ENCODE measurements at regions not wholly inside any gene's neighbourhood (a gene's known extent, or its start where the extent isn't known, plus 50 kb on each side); places are given as distances from the start of the nearest gene placed in this dataset.

GRCh38 chr2:122515731-122516290 is 760.4 kb downstream of the TSN start:
- no peak overlapping the region for H3K27ac ChIP-seq (ENCODE audit: low read depth)
- DNase-seq (ENCODE audit: extremely low spot score), result no peak
- WGBS, result 79% methylated on average over 5 of the region's 5 CpGs
- H3K36me3 ChIP-seq (ENCODE audit: insufficient read depth), result no peaks in the 10 kb centered on the region
- H3K4me3 ChIP-seq (ENCODE audit: low read depth, low read length), result no peak overlapping the region
- no peaks in the 10 kb centered on the region for H3K4me1 ChIP-seq (ENCODE audit: insufficient read depth)

- Histone ChIP-seq H3K36me3 (ENCODE audit: insufficient read depth) (no peaks in the 10 kb centered on the region), H3K4me1 (ENCODE audit: insufficient read depth) (no peaks in the 10 kb centered on the region), H3K27ac (ENCODE audit: low read depth) (no peak overlapping the region), H3K4me3 (ENCODE audit: low read depth, low read length) (no peak overlapping the region)
- WGBS, result 87% methylated on average over 2 of the region's 2 CpGs
- no peak for DNase-seq (ENCODE audit: extremely low spot score)
These were observed 761.3 kb downstream of the TSN start for GRCh38 chr2:122516775-122517174.

GRCh38 chr2:122519366-122519765 is 763.9 kb downstream of the TSN start:
- WGBS, result 94% methylated on average over 4 of the region's 4 CpGs
- no peak for DNase-seq (ENCODE audit: extremely low spot score)
- Histone ChIP-seq H3K4me1 (ENCODE audit: insufficient read depth) (no peaks in the 10 kb centered on the region), H3K4me3 (ENCODE audit: low read depth, low read length) (no peak overlapping the region), H3K36me3 (ENCODE audit: insufficient read depth) (no peaks in the 10 kb centered on the region), H3K27ac (ENCODE audit: low read depth) (no peak overlapping the region)

- Histone ChIP-seq H3K4me1 (ENCODE audit: insufficient read depth) (no peaks in the 10 kb centered on the region), H3K27ac (ENCODE audit: low read depth) (no peak overlapping the region), H3K36me3 (ENCODE audit: insufficient read depth) (no peaks in the 10 kb centered on the region), H3K4me3 (ENCODE audit: low read depth, low read length) (no peak overlapping the region)
- no peak for DNase-seq (ENCODE audit: extremely low spot score)
- WGBS, result 93% methylated on average over 4 of the region's 4 CpGs
These were observed 764.6 kb downstream of the TSN start for GRCh38 chr2:122519821-122520611.

GRCh38 chr2:122523143-122523542 is 767.7 kb downstream of the TSN start:
- H3K4me1 ChIP-seq (ENCODE audit: insufficient read depth), result no peaks in the 10 kb centered on the region
- H3K27ac ChIP-seq (ENCODE audit: low read depth), result no peak overlapping the region
- H3K36me3 ChIP-seq (ENCODE audit: insufficient read depth), result no peaks in the 10 kb centered on the region
- 96% methylated on average over 4 of the region's 4 CpGs for WGBS
- no peak overlapping the region for H3K4me3 ChIP-seq (ENCODE audit: low read depth, low read length)
- DNase-seq (ENCODE audit: extremely low spot score), result no peak

GRCh38 chr2:122523981-122524380 is 768.5 kb downstream of the TSN start:
- Histone ChIP-seq H3K36me3 (ENCODE audit: insufficient read depth) (no peaks in the 10 kb centered on the region), H3K4me3 (ENCODE audit: low read depth, low read length) (no peak overlapping the region), H3K27ac (ENCODE audit: low read depth) (no peak overlapping the region), H3K4me1 (ENCODE audit: insufficient read depth) (no peaks in the 10 kb centered on the region)
- no peak for DNase-seq (ENCODE audit: extremely low spot score)
- 82% methylated on average over 3 of the region's 3 CpGs for WGBS

GRCh38 chr2:122525336-122525735 is 769.9 kb downstream of the TSN start:
- H3K36me3 ChIP-seq (ENCODE audit: insufficient read depth), result no peaks in the 10 kb centered on the region
- 53% methylated on average over 2 of the region's 2 CpGs for WGBS
- no peak overlapping the region for H3K27ac ChIP-seq (ENCODE audit: low read depth)
- no peak overlapping the region for H3K4me3 ChIP-seq (ENCODE audit: low read depth, low read length)
- no peaks in the 10 kb centered on the region for H3K4me1 ChIP-seq (ENCODE audit: insufficient read depth)
- no peak for DNase-seq (ENCODE audit: extremely low spot score)

GRCh38 chr2:122528061-122528460 is 772.6 kb downstream of the TSN start:
- H3K27ac ChIP-seq (ENCODE audit: low read depth), result no peak overlapping the region
- no peak overlapping the region for H3K4me3 ChIP-seq (ENCODE audit: low read depth, low read length)
- 75% methylated on average over 3 of the region's 3 CpGs for WGBS
- no peaks in the 10 kb centered on the region for H3K4me1 ChIP-seq (ENCODE audit: insufficient read depth)
- no peaks in the 10 kb centered on the region for H3K36me3 ChIP-seq (ENCODE audit: insufficient read depth)
- DNase-seq (ENCODE audit: extremely low spot score), result no peak

GRCh38 chr2:122528958-122529705 is 773.7 kb downstream of the TSN start:
- no peak for DNase-seq (ENCODE audit: extremely low spot score)
- H3K4me1 ChIP-seq (ENCODE audit: insufficient read depth), result no peaks in the 10 kb centered on the region
- H3K27ac ChIP-seq (ENCODE audit: low read depth), result no peak overlapping the region
- H3K36me3 ChIP-seq (ENCODE audit: insufficient read depth), result no peaks in the 10 kb centered on the region
- H3K4me3 ChIP-seq (ENCODE audit: low read depth, low read length), result no peak overlapping the region
- WGBS, result 85% methylated on average over 11 of the region's 11 CpGs

GRCh38 chr2:122530814-122531213 is 775.4 kb downstream of the TSN start:
- H3K4me1 ChIP-seq (ENCODE audit: insufficient read depth), result no peaks in the 10 kb centered on the region
- H3K27ac ChIP-seq (ENCODE audit: low read depth), result no peak overlapping the region
- H3K36me3 ChIP-seq (ENCODE audit: insufficient read depth), result no peaks in the 10 kb centered on the region
- no peak for DNase-seq (ENCODE audit: extremely low spot score)
- WGBS, result 71% methylated on average over 2 of the region's 2 CpGs
- H3K4me3 ChIP-seq (ENCODE audit: low read depth, low read length), result no peak overlapping the region

- DNase-seq (ENCODE audit: extremely low spot score), result no peak
- Histone ChIP-seq H3K4me1 (ENCODE audit: insufficient read depth) (no peaks in the 10 kb centered on the region), H3K4me3 (ENCODE audit: low read depth, low read length) (no peak overlapping the region), H3K27ac (ENCODE audit: low read depth) (no peak overlapping the region), H3K36me3 (ENCODE audit: insufficient read depth) (no peaks in the 10 kb centered on the region)
- whole genome bisulfite sequencing, result 53% methylated on average over 15 of the region's 15 CpGs
These were observed 776.0 kb downstream of the TSN start for GRCh38 chr2:122531290-122532071.

GRCh38 chr2:122532072-122532344 is 776.6 kb downstream of the TSN start:
- H3K27ac ChIP-seq (ENCODE audit: low read depth), result no peak overlapping the region
- H3K4me3 ChIP-seq (ENCODE audit: low read depth, low read length), result no peak overlapping the region
- no peak for DNase-seq (ENCODE audit: extremely low spot score)
- no peaks in the 10 kb centered on the region for H3K4me1 ChIP-seq (ENCODE audit: insufficient read depth)
- no peaks in the 10 kb centered on the region for H3K36me3 ChIP-seq (ENCODE audit: insufficient read depth)

GRCh38 chr2:122532481-122532880 is 777.0 kb downstream of the TSN start:
- H3K36me3 ChIP-seq (ENCODE audit: insufficient read depth), result no peaks in the 10 kb centered on the region
- no peak overlapping the region for H3K4me3 ChIP-seq (ENCODE audit: low read depth, low read length)
- 65% methylated on average over 5 of the region's 5 CpGs for WGBS
- no peak for DNase-seq (ENCODE audit: extremely low spot score)
- H3K27ac ChIP-seq (ENCODE audit: low read depth), result no peak overlapping the region
- H3K4me1 ChIP-seq (ENCODE audit: insufficient read depth), result no peaks in the 10 kb centered on the region

Measured in urinary bladder (tissue), 3 donors.